ENCODE measurements at regions not wholly inside any gene's neighbourhood (a gene's known extent, or its start where the extent isn't known, plus 50 kb on each side); places are given as distances from the start of the nearest gene placed in this dataset.
A peak's percentile ranks its signal among the peaks of the same experiment; 100 is the strongest.

DNA sequence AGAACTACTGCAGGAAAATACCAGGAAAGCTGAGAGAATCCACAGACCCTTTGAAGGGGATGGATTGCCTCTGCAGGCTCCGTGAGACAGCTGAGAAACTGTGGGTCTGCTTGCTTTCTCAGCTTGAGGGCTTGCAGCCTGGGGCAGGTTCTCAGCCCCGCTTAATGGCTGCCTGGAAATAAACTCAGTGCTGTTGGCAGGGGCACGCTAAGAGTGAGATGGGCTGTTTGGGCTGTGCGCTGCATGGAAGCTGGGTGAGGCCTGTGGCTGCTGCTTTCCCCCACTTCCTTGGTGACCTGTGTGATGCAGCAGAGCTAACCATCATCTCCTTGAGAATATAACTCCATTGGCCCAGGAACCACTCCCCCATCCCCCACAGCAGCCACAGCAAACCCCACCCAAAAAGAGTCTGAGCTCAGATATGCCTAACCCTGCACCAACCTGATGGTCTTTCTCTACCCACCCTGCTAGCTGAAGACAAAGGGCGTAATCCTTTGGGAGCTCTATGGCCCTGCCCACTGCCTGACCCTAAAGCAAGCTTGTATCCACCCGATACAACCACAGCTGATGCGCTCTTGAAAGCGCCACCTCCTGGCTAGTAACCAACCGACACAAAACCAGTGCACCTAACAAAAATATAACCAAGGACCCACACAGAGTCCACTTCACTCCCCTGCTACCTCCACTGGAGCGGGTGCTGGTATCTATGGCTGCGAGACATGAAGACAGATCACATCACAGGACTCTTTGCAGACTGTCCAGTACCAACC lies 800.6 kb upstream of the MAP3K7 start:
- Histone ChIP-seq H3K27me3 (ENCODE audit: insufficient read depth, low read length) (no peaks in the 10 kb centered on the region), H3K4me1 (ENCODE audit: insufficient read depth, low read length) (no peaks in the 10 kb centered on the region; the same call in 1 of the 2 replicates), H3K23ac (ENCODE audit: insufficient read length, low read depth, low read length) (no peak overlapping the region), H4K91ac (ENCODE audit: insufficient read length, low read depth, low read length) (no peak overlapping the region), H2AK5ac (ENCODE audit: insufficient read length, low read length) (no peak overlapping the region), H3K4me2 (ENCODE audit: insufficient read depth, insufficient read length, low read length) (no peak overlapping the region), H3K79me2 (ENCODE audit: insufficient read depth, low read length) (no peaks in the 10 kb centered on the region), H2BK15ac (ENCODE audit: low read depth, low read length) (no peak overlapping the region), H3K14ac (ENCODE audit: insufficient read depth, low read length) (no peak overlapping the region; the same call in 1 of the 2 replicates), H2BK5ac (ENCODE audit: insufficient read length, low read length) (no peak overlapping the region), H3K18ac (ENCODE audit: insufficient read length, low read depth, low read length) (no peak overlapping the region), H3K56ac (ENCODE audit: insufficient read length, low read depth, low read length) (no peak overlapping the region), H4K20me1 (ENCODE audit: control insufficient read depth, insufficient read depth, insufficient read length) (no peaks in the 10 kb centered on the region), H4K5ac (ENCODE audit: insufficient read length, low read depth, low read length) (no peak overlapping the region), H2BK12ac (ENCODE audit: insufficient read length, low read depth, low read length) (no peak overlapping the region), H3K9me3 (ENCODE audit: control insufficient read depth, low read depth, low read length) (no peaks in the 10 kb centered on the region), H3T11ph (ENCODE audit: low read length) (no peak overlapping the region), H2BK120ac (ENCODE audit: low read depth, low read length, poor library complexity, severe bottlenecking) (no peak overlapping the region), H3K9ac (ENCODE audit: extremely low read depth, insufficient read length, low read length) (no peak overlapping the region), H3K79me1 (ENCODE audit: insufficient read depth, low read depth, low read length, poor library complexity, severe bottlenecking) (no peaks in the 10 kb centered on the region), H2AFZ (ENCODE audit: low read length) (peak overlapping the region; percentile 11), H3K4ac (ENCODE audit: low read depth, low read length) (no peak overlapping the region), H3K27ac (ENCODE audit: insufficient read length, low read depth, low read length) (no peak overlapping the region), H4K8ac (replicated peaks; ENCODE audit: insufficient read length, low read depth, low read length) (no peak overlapping the region), H3K23me2 (ENCODE audit: insufficient read length, low read depth, low read length, poor library complexity, severe bottlenecking) (no peaks in the 10 kb centered on the region), H2BK20ac (ENCODE audit: low read depth, low read length, poor library complexity, severe bottlenecking) (no peak overlapping the region)
- H3K27me3 Mint-ChIP-seq (ENCODE audit: low read depth), result no peaks in the 10 kb centered on the region; the same call in none of the 2 replicates
- H3K27ac Mint-ChIP-seq, result peak overlapping the region in 1 of 3 experiments; percentile 58; a peak in 1 of 7 replicates
- H3K4me1 Mint-ChIP-seq, result peaks cover 7 to 11% of the 10 kb centered on the region in 2 experiments; a peak in 3 of 4 replicates
- H3K4me3 Mint-ChIP-seq, result no peak overlapping the region; a peak in 1 of 5 replicates
- TF ChIP-seq, protein P1, sequence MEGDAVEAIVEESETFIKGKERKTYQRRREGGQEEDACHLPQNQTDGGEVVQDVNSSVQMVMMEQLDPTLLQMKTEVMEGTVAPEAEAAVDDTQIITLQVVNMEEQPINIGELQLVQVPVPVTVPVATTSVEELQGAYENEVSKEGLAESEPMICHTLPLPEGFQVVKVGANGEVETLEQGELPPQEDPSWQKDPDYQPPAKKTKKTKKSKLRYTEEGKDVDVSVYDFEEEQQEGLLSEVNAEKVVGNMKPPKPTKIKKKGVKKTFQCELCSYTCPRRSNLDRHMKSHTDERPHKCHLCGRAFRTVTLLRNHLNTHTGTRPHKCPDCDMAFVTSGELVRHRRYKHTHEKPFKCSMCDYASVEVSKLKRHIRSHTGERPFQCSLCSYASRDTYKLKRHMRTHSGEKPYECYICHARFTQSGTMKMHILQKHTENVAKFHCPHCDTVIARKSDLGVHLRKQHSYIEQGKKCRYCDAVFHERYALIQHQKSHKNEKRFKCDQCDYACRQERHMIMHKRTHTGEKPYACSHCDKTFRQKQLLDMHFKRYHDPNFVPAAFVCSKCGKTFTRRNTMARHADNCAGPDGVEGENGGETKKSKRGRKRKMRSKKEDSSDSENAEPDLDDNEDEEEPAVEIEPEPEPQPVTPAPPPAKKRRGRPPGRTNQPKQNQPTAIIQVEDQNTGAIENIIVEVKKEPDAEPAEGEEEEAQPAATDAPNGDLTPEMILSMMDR (conservative IDR thresholded peaks at IDR 0.05), result peak; percentile 74
- 0 out of 5 replicates have a peak, but pooled peaks cover 0 to 4% of the 10 kb centered on the region in 2 experiments for H3K9me3 Mint-ChIP-seq
- no peaks in the 10 kb centered on the region for H3K36me3 Mint-ChIP-seq (ENCODE audit: insufficient read depth in 1 of 3, low read depth in 3 of 3)
- no CpG with 5 or more reads among the region's 11 CpGs for WGBS (ENCODE audit: extremely low coverage, insufficient read length, low lambda C conversion rate)
- peak; percentile 85 for DNase-seq

All from H9 (cell line).